Neuronal stem cell (in vitro differentiated cells): ENCODE measurements at regions not wholly inside any gene's neighbourhood (a gene's known extent, or its start where the extent isn't known, plus 50 kb on each side); places are given as distances from the start of the nearest gene placed in this dataset.
A peak's percentile ranks its signal among the peaks of the same experiment; 100 is the strongest.
"Not testable (repeated sequence)": the region's sequence is repeated elsewhere in the genome, so short reads cannot be mapped to it uniquely, and the experiment has no call there.

Experiments used
- DNase-seq: peaks from one replicate; pipeline ENCODE4 v3.0.0-alpha.2; 2013; ENCODE audit warnings: low spot score
- H2AFZ ChIP-seq: one replicate; pipeline ENCODE4 v1.6.1; 2013; ENCODE audit warnings: mild to moderate bottlenecking, low read length, inconsistent platforms
- H2AK5ac ChIP-seq: 2 replicates; pipeline ENCODE4 v1.6.1; 2013; ENCODE audit warnings: low read depth, mild to moderate bottlenecking, inconsistent platforms, low read length, moderate library complexity, mixed read lengths
- H2BK120ac ChIP-seq: 2 replicates; pipeline ENCODE4 v1.6.1; 2013; ENCODE audit warnings: low read depth, mild to moderate bottlenecking, inconsistent platforms, low read length, moderate library complexity, mixed read lengths
- H2BK12ac ChIP-seq: one replicate; pipeline ENCODE4 v1.6.1; 2013; ENCODE audit warnings: low read length, inconsistent platforms
- H2BK15ac ChIP-seq: 2 replicates; pipeline ENCODE4 v1.6.1; 2013; ENCODE audit warnings: mild to moderate bottlenecking, low read length, inconsistent platforms, mixed read lengths
- H2BK5ac ChIP-seq: one replicate; pipeline ENCODE4 v1.6.1; 2013; ENCODE audit warnings: inconsistent platforms, mild to moderate bottlenecking, low read length, moderate library complexity
- H3K14ac ChIP-seq: one replicate; pipeline ENCODE4 v1.6.1; 2013; ENCODE audit warnings: low read length, inconsistent platforms
- H3K18ac ChIP-seq: 2 replicates; pipeline ENCODE4 v1.6.1; 2013; ENCODE audit warnings: low read length, inconsistent platforms
- H3K23ac ChIP-seq: 2 replicates; pipeline ENCODE4 v1.6.1; 2013; ENCODE audit warnings: low read depth, mild to moderate bottlenecking, mixed read lengths, low read length, inconsistent platforms; ENCODE audit not compliant: poor library complexity
- H3K27ac ChIP-seq: replicated peaks from 3 replicates; pipeline ENCODE4 v1.5.1; 2013; ENCODE audit warnings: low read length, inconsistent platforms
- H3K27me3 ChIP-seq, 3 experiments: 2 replicates each; pipeline ENCODE4 v1.6.1; 2013; ENCODE audit warnings: low read length in 3 of 3, mild to moderate bottlenecking in 2 of 3, inconsistent platforms in 1 of 3, low read depth in 1 of 3, mixed read lengths in 1 of 3, moderate library complexity in 1 of 3; ENCODE audit not compliant: control insufficient read depth in 3 of 3, insufficient read depth in 3 of 3
- H3K36me3 ChIP-seq, 2 donors: replicated peaks in 1 of 2; 2 replicates each; pipeline ENCODE4 v1.6.1; 2013; ENCODE audit warnings: low read length in 2 of 2; ENCODE audit not compliant: control insufficient read depth in 2 of 2, insufficient read depth in 2 of 2
- H3K4ac ChIP-seq: 2 replicates; pipeline ENCODE4 v1.6.1; 2013; ENCODE audit warnings: inconsistent platforms, mild to moderate bottlenecking, low read length, moderate library complexity
- H3K4me1 ChIP-seq, 2 donors: 1 replicate in 1 of 2; 2 replicates in 1 of 2; pipeline ENCODE4 v1.6.1; 2013; ENCODE audit warnings: low read length in 2 of 2, low read depth in 1 of 2; ENCODE audit not compliant: control insufficient read depth in 2 of 2, insufficient read depth in 1 of 2
- H3K4me2 ChIP-seq: one replicate; pipeline ENCODE4 v1.6.1; 2013; ENCODE audit warnings: mild to moderate bottlenecking, low read length, inconsistent platforms; ENCODE audit not compliant: insufficient read depth, poor library complexity, severe bottlenecking
- H3K4me3 ChIP-seq, 2 donors: 2 replicates each; pipeline ENCODE4 v1.5.1; 2013; ENCODE audit warnings: low read length in 2 of 2, mild to moderate bottlenecking in 2 of 2, inconsistent platforms in 1 of 2, moderate library complexity in 1 of 2
- H3K79me1 ChIP-seq: one replicate; pipeline ENCODE4 v1.6.1; 2013; ENCODE audit warnings: low read depth, mild to moderate bottlenecking, inconsistent platforms, low read length, moderate library complexity
- H3K9ac ChIP-seq: one replicate; pipeline ENCODE4 v1.6.1; 2013; ENCODE audit warnings: mild to moderate bottlenecking, low read depth, low read length, inconsistent platforms; ENCODE audit not compliant: poor library complexity
- H3K9me3 ChIP-seq, 2 donors: replicated peaks in 1 of 2; 2 replicates each; pipeline versions ENCODE3 to v1.6.1; 2013; ENCODE audit warnings: low read length in 2 of 2, mild to moderate bottlenecking in 2 of 2, inconsistent platforms in 1 of 2, low read depth in 1 of 2, mixed read lengths in 1 of 2, moderate library complexity in 1 of 2; ENCODE audit not compliant: control insufficient read depth in 2 of 2, insufficient read depth in 1 of 2
- H4K8ac ChIP-seq: one replicate; pipeline ENCODE4 v1.6.1; 2013; ENCODE audit warnings: low read depth, mild to moderate bottlenecking, inconsistent platforms, low read length, moderate library complexity
- H4K91ac ChIP-seq: one replicate; pipeline ENCODE4 v1.6.1; 2013; ENCODE audit warnings: low read length, low read depth, mild to moderate bottlenecking, inconsistent platforms; ENCODE audit not compliant: poor library complexity
- WGBS, 2 donors: extraction: QIAGEN DNeasy Blood & Tissue Kit; methylation state at CpG; one replicate each; pipeline ENCODE4 v1.1.7; 2013; ENCODE audit warnings: missing lambda C conversion rate in 2 of 2, mixed read lengths in 1 of 2; ENCODE audit not compliant: insufficient read length in 2 of 2, insufficient replicate concordance in 1 of 2; ENCODE audit errors: extremely low coverage in 2 of 2; 5-methylcytosine and 5-hydroxymethylcytosine counted together

DNA sequence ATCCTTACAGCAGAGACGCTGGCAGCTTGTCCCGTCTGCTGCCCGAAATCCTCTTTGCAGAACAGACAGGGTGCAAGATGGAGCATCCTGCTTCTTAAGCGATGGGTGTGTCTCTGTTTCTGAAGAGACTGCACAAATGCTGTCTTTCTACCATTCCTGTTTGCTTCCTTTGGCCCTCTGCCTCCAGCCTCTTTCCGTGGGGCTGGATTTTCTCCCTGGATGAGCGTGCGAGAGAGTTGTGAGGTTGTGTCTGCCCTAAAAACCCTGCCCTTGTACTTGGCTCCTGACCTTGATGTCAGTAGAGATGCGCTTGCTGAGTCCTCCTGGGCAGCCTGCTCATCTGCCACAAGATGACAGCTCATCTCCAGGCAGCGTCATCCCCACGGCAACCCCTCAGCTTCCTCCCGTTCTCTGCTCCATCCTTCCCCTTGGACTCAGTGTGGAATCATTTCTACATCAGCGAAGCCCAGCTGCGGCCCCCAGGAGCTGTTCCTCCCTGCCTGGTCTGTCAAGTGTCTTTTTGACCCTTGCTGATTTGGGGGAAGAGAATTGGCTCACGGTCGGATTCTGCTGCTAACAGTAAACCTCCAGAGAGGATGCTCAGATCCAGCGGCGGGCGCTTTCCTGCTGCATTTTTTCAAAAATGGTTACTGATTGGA, 246.2 kb downstream of the ASMT start:
- no peak overlapping the region for H3K4ac ChIP-seq
- H4K91ac ChIP-seq, result no peak overlapping the region
- no peak overlapping the region for H3K4me2 ChIP-seq
- H2BK5ac ChIP-seq, result no peak overlapping the region
- no peaks in the 10 kb centered on the region for H3K9me3 ChIP-seq
- no peak overlapping the region for H3K27ac ChIP-seq
- no peak overlapping the region for H3K14ac ChIP-seq
- no peaks in the 10 kb centered on the region for H3K4me1 ChIP-seq
- H3K9ac ChIP-seq, result no peak overlapping the region
- no peak overlapping the region for H2AK5ac ChIP-seq
- H2BK120ac ChIP-seq, result no peak overlapping the region
- peak overlapping the region; percentile 27 for H2AFZ ChIP-seq
- no peak overlapping the region for H3K18ac ChIP-seq
- no peak overlapping the region for H2BK15ac ChIP-seq
- H2BK12ac ChIP-seq, result no peak overlapping the region
- peaks cover 0 to 3% (median 0%) of the 10 kb centered on the region in 3 experiments for H3K27me3 ChIP-seq
- no peak overlapping the region for H3K4me3 ChIP-seq
- no peaks in the 10 kb centered on the region for H3K79me1 ChIP-seq
- H3K36me3 ChIP-seq, result no peaks in the 10 kb centered on the region
- H3K23ac ChIP-seq, result no peak overlapping the region
- no peak for DNase-seq
- no CpG with 5 or more reads among the region's 18 CpGs for WGBS, 2 donors
- H4K8ac ChIP-seq, result no peak overlapping the region

DNA sequence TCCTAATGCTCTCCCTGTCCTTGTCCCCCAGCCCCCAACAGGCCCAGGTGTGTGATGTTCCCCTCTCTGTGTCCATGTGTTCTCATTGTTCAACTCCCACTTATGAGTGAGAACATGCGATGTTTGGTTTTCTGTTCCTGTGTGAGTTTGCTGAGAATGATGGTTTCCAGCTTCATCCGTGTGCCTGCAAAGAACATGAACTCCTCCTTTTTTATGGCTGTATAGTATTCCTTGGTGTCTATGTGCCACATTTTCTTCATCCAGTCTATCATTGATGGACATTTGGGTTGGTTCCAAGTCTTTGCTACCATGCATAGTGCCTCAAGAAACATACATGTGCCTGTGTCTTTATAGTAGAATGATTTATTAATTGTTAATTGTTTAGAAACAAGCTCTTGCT, 249.1 kb downstream of the ASMT start:
- not testable (repeated sequence) for H3K4me3 ChIP-seq, H2AK5ac ChIP-seq, H3K27ac ChIP-seq, H3K4me1 ChIP-seq, H4K8ac ChIP-seq, H4K91ac ChIP-seq, H3K9ac ChIP-seq, H3K14ac ChIP-seq, H2AFZ ChIP-seq, H2BK15ac ChIP-seq, H2BK120ac ChIP-seq, H3K36me3 ChIP-seq, H3K4me2 ChIP-seq, H2BK12ac ChIP-seq, H3K4ac ChIP-seq, H3K18ac ChIP-seq, H2BK5ac ChIP-seq, H3K27me3 ChIP-seq, H3K9me3 ChIP-seq, H3K79me1 ChIP-seq, H3K23ac ChIP-seq, DNase-seq
- WGBS, 2 donors, result no CpG with 5 or more reads among the region's 2 CpGs

DNA sequence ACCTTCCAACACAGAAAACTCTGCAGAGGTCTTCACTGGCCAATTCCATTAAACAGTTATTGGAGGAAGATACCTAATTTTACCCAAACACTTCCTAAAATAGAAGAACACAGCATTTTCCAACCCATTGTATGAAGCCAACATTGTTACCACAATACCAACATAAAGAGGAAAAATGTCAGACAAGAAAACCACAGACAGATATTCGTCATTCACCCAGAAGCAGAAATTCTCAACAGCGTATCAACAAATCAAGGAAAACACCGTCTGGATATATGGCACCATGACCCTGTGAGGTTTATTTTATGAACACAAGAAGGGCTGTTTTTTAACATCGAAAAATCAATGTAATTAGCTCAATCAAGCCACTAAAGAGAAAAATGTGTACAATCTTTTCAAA, 255.6 kb downstream of the ASMT start:
- H3K23ac ChIP-seq, result no peak overlapping the region
- H4K8ac ChIP-seq, result no peak overlapping the region
- H3K9me3 ChIP-seq, result no peaks in the 10 kb centered on the region
- no peak overlapping the region for H2BK12ac ChIP-seq
- no peak overlapping the region for H3K18ac ChIP-seq
- no peak overlapping the region for H3K9ac ChIP-seq
- no peaks in the 10 kb centered on the region for H3K4me1 ChIP-seq
- H2BK15ac ChIP-seq, result no peak overlapping the region
- H3K27me3 ChIP-seq, result peaks cover 0 to 3% (median 0%) of the 10 kb centered on the region in 3 experiments
- no peak overlapping the region for H3K4ac ChIP-seq
- WGBS, 2 donors, result no CpG with 5 or more reads among the region's 4 CpGs
- H2BK120ac ChIP-seq, result no peak overlapping the region
- no peak overlapping the region for H2AK5ac ChIP-seq
- no peak overlapping the region for H3K4me3 ChIP-seq
- no peak overlapping the region for H2AFZ ChIP-seq
- H2BK5ac ChIP-seq, result no peak overlapping the region
- no peaks in the 10 kb centered on the region for H3K36me3 ChIP-seq
- no peak overlapping the region for H3K4me2 ChIP-seq
- H3K27ac ChIP-seq, result no peak overlapping the region
- no peaks in the 10 kb centered on the region for H3K79me1 ChIP-seq
- no peak for DNase-seq
- H4K91ac ChIP-seq, result no peak overlapping the region
- H3K14ac ChIP-seq, result no peak overlapping the region

DNA sequence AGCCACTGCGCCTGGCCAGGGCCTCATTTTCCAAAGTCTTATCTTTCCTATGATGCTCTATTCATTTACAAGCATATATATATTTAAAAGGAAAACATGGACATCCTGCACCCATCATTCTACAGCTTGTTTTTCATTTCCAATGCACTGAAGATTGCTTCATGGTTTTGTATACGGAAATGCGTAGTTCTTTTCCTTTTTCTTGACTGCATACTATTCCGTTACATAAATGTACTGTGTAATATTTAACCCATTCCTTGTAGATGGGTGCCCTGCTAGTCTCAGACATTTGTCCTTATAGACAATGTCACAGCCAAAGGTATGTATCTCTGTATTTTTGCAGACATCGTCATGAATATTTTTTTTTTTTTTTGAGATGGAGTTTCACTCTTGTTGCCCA, 257.0 kb downstream of the ASMT start:
- peaks cover 0 to 3% (median 0%) of the 10 kb centered on the region in 3 experiments for H3K27me3 ChIP-seq
- no peaks in the 10 kb centered on the region for H3K9me3 ChIP-seq
- no peak overlapping the region for H3K9ac ChIP-seq
- H2BK15ac ChIP-seq, result no peak overlapping the region
- H3K4me2 ChIP-seq, result no peak overlapping the region
- no peak overlapping the region for H2AK5ac ChIP-seq
- H3K4ac ChIP-seq, result no peak overlapping the region
- H3K4me3 ChIP-seq, result no peak overlapping the region
- no peak overlapping the region for H2BK12ac ChIP-seq
- H3K79me1 ChIP-seq, result no peaks in the 10 kb centered on the region
- H4K8ac ChIP-seq, result no peak overlapping the region
- H3K36me3 ChIP-seq, result no peaks in the 10 kb centered on the region
- H3K23ac ChIP-seq, result no peak overlapping the region
- no CpG with 5 or more reads among the region's 5 CpGs for WGBS, 2 donors
- H3K18ac ChIP-seq, result no peak overlapping the region
- H3K27ac ChIP-seq, result no peak overlapping the region
- no peaks in the 10 kb centered on the region for H3K4me1 ChIP-seq
- H2AFZ ChIP-seq, result no peak overlapping the region
- no peak overlapping the region for H3K14ac ChIP-seq
- no peak overlapping the region for H2BK5ac ChIP-seq
- no peak overlapping the region for H2BK120ac ChIP-seq
- DNase-seq, result no peak
- no peak overlapping the region for H4K91ac ChIP-seq
